Peyer's patch (tissue), 4 donors: ENCODE measurements at regions not wholly inside any gene's neighbourhood (a gene's known extent, or its start where the extent isn't known, plus 50 kb on each side); places are given as distances from the start of the nearest gene placed in this dataset.

ENCODE experiments used
- POLR2A ChIP-seq, 2 donors: fragments of 450-650 bp; IDR thresholded peaks; one replicate each; pipeline ENCODE4 v1.5.1; 2017; ENCODE audit warnings: antibody characterized with exemption in 2 of 2, mild to moderate bottlenecking in 2 of 2, moderate library complexity in 2 of 2
- TF ChIP-seq, protein P1 (sequence below), 6 experiments: fragments of 450-650 bp in 4 of 6; fragments of 200-600 bp in 2 of 6; sonication (generic) in 1 of 6; IDR thresholded peaks; one replicate each; pipeline ENCODE4 v1.5.1; 2017 to 2019; ENCODE audit warnings: antibody characterized with exemption in 6 of 6, mild to moderate bottlenecking in 3 of 6, moderate library complexity in 1 of 6

DNA sequence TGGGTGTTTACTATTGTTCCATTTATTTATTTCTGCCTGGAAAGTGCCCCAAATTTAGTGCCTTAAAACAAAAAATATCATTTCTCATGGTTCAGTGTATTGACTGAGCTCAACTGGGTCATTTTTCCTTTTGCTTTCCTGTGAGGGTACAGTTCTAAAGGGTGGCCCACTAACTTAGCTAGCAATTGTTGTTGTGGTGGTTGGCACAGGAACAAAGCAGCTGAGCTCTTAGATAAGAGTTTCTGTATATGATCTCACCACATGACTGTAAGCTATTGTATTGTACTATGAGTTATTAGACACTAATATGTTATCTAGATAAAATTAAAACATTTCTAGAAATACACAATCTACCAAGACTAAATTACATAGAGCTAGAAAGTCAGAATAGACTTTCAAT lies 1283.7 kb downstream of the OTOL1 start:
- TF ChIP-seq, protein P1, sequence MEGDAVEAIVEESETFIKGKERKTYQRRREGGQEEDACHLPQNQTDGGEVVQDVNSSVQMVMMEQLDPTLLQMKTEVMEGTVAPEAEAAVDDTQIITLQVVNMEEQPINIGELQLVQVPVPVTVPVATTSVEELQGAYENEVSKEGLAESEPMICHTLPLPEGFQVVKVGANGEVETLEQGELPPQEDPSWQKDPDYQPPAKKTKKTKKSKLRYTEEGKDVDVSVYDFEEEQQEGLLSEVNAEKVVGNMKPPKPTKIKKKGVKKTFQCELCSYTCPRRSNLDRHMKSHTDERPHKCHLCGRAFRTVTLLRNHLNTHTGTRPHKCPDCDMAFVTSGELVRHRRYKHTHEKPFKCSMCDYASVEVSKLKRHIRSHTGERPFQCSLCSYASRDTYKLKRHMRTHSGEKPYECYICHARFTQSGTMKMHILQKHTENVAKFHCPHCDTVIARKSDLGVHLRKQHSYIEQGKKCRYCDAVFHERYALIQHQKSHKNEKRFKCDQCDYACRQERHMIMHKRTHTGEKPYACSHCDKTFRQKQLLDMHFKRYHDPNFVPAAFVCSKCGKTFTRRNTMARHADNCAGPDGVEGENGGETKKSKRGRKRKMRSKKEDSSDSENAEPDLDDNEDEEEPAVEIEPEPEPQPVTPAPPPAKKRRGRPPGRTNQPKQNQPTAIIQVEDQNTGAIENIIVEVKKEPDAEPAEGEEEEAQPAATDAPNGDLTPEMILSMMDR (IDR thresholded peaks at IDR 0.05), result no peak
- TF ChIP-seq POLR2A (IDR thresholded peaks at IDR 0.05), result no peak
